ENCODE measurements at regions not wholly inside any gene's neighbourhood (a gene's known extent, or its start where the extent isn't known, plus 50 kb on each side); places are given as distances from the start of the nearest gene placed in this dataset.
"Not testable (repeated sequence)": the region's sequence is repeated elsewhere in the genome, so short reads cannot be mapped to it uniquely, and the experiment has no call there.

GRCh38 chr11:135023499-135023898, 611.5 kb upstream of the B3GAT1 start:
- H3K36me3 Mint-ChIP-seq (ENCODE audit: low read depth), result no peaks in the 10 kb centered on the region

GRCh38 chr11:135022454-135022853, 610.4 kb upstream of the B3GAT1 start:
- no peaks in the 10 kb centered on the region for H3K36me3 Mint-ChIP-seq (ENCODE audit: low read depth)
- no peak overlapping the region for H3K27ac Mint-ChIP-seq
- peaks cover 9% of the 10 kb centered on the region for H3K9me3 Mint-ChIP-seq

More at GRCh38 chr11:135023499-135023898, 611.5 kb upstream of the B3GAT1 start:
- no peak for TF ChIP-seq CTCF (IDR thresholded peaks at IDR 0.05; ENCODE audit: unreplicated experiment in 3 of 3)
- H3K4me1 Mint-ChIP-seq, result peaks cover 5% of the 10 kb centered on the region
- H3K27me3 Mint-ChIP-seq (ENCODE audit: low read depth), result peaks cover 5% of the 10 kb centered on the region
- peaks cover 7% of the 10 kb centered on the region for H3K9me3 Mint-ChIP-seq
- no peak overlapping the region for H3K4me3 Mint-ChIP-seq
- no peak overlapping the region for H3K27ac Mint-ChIP-seq

GRCh38 chr11:135019899-135020298, 607.9 kb upstream of the B3GAT1 start:
- H3K27me3 Mint-ChIP-seq (ENCODE audit: low read depth), result peaks cover 4% of the 10 kb centered on the region
- no peak for TF ChIP-seq CTCF (IDR thresholded peaks at IDR 0.05; ENCODE audit: unreplicated experiment in 3 of 3)
- no peak overlapping the region for H3K4me3 Mint-ChIP-seq
- no peaks in the 10 kb centered on the region for H3K36me3 Mint-ChIP-seq (ENCODE audit: low read depth)
- H3K27ac Mint-ChIP-seq, result no peak overlapping the region
- H3K9me3 Mint-ChIP-seq, result peaks cover 14% of the 10 kb centered on the region
- no peaks in the 10 kb centered on the region for H3K4me1 Mint-ChIP-seq

More at GRCh38 chr11:135022454-135022853, 610.4 kb upstream of the B3GAT1 start:
- TF ChIP-seq CTCF (IDR thresholded peaks at IDR 0.05; ENCODE audit: unreplicated experiment in 3 of 3), result no peak
- H3K4me3 Mint-ChIP-seq, result no peak overlapping the region
- H3K4me1 Mint-ChIP-seq, result peaks cover 2% of the 10 kb centered on the region
- H3K27me3 Mint-ChIP-seq (ENCODE audit: low read depth), result peaks cover 5% of the 10 kb centered on the region

GRCh38 chr11:135019343-135019871, 607.4 kb upstream of the B3GAT1 start:
- H3K27me3 Mint-ChIP-seq (ENCODE audit: low read depth), result peaks cover 4% of the 10 kb centered on the region
- no peaks in the 10 kb centered on the region for H3K36me3 Mint-ChIP-seq (ENCODE audit: low read depth)
- H3K4me3 Mint-ChIP-seq, result no peak overlapping the region
- H3K4me1 Mint-ChIP-seq, result no peaks in the 10 kb centered on the region
- TF ChIP-seq CTCF (IDR thresholded peaks at IDR 0.05; ENCODE audit: unreplicated experiment in 3 of 3), result no peak
- peaks cover 14% of the 10 kb centered on the region for H3K9me3 Mint-ChIP-seq
- H3K27ac Mint-ChIP-seq, result no peak overlapping the region

GRCh38 chr11:135017296-135017695, 605.3 kb upstream of the B3GAT1 start:
- H3K4me3 Mint-ChIP-seq, result no peak overlapping the region
- no peak overlapping the region for H3K27ac Mint-ChIP-seq
- no peak for TF ChIP-seq CTCF (IDR thresholded peaks at IDR 0.05; ENCODE audit: unreplicated experiment in 3 of 3)
- no peaks in the 10 kb centered on the region for H3K4me1 Mint-ChIP-seq
- no peaks in the 10 kb centered on the region for H3K36me3 Mint-ChIP-seq (ENCODE audit: low read depth)
- H3K9me3 Mint-ChIP-seq, result peaks cover 22% of the 10 kb centered on the region
- H3K27me3 Mint-ChIP-seq (ENCODE audit: low read depth), result peaks cover 4% of the 10 kb centered on the region

- Mint-ChIP-seq H3K9me3 (peaks cover 25% of the 10 kb centered on the region), H3K4me3 (no peak overlapping the region), H3K4me1 (no peaks in the 10 kb centered on the region)
These were observed 603.9 kb upstream of the B3GAT1 start for GRCh38 chr11:135015966-135016365.

GRCh38 chr11:135011313-135011712, 599.3 kb upstream of the B3GAT1 start:
- H3K27ac Mint-ChIP-seq; H3K27me3 Mint-ChIP-seq (ENCODE audit: low read depth); H3K36me3 Mint-ChIP-seq (ENCODE audit: low read depth); H3K4me3 Mint-ChIP-seq: not testable (repeated sequence)
- peaks cover 21% of the 10 kb centered on the region for H3K9me3 Mint-ChIP-seq
- H3K4me1 Mint-ChIP-seq, result peaks cover 22% of the 10 kb centered on the region

More at GRCh38 chr11:135015966-135016365, 603.9 kb upstream of the B3GAT1 start:
- Mint-ChIP-seq H3K27me3 (ENCODE audit: low read depth) (peaks cover 4% of the 10 kb centered on the region), H3K27ac (no peak overlapping the region), H3K36me3 (ENCODE audit: low read depth) (no peaks in the 10 kb centered on the region)
- TF ChIP-seq CTCF (IDR thresholded peaks at IDR 0.05; ENCODE audit: unreplicated experiment in 3 of 3), result no peak

Data from nephron (organoid).